Left renal cortex interstitium (tissue), 4 donors: ENCODE measurements at regions not wholly inside any gene's neighbourhood (a gene's known extent, or its start where the extent isn't known, plus 50 kb on each side); places are given as distances from the start of the nearest gene placed in this dataset.

Experiments
- DNase-seq, 4 donors: peaks; one replicate each; pipeline ENCODE4 v3.0.0-alpha.2; 2013; ENCODE audit warnings: low read depth in 4 of 4, low spot score in 2 of 4, missing footprints in 1 of 4

DNA sequence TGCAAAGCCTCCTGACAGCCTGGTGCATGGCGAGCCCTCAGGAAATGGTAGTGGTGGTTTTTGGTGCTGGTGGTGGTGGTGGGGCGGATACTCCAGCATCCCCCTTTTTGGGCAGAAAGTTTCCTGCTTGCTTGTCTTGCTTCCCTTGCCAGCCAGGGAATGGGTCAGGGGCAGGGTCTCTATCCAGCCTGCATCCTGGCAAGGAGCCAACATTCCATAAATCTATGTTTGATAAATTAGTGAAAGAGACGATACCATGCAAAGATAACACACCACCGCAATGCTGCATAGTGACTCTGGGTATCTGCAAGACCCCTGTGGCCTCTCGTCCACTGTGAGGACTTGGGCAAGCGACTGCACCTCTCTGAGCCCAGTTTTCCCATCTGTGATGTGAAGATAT, 246.2 kb downstream of the LRFN2 start:
- no peak for DNase-seq

DNA sequence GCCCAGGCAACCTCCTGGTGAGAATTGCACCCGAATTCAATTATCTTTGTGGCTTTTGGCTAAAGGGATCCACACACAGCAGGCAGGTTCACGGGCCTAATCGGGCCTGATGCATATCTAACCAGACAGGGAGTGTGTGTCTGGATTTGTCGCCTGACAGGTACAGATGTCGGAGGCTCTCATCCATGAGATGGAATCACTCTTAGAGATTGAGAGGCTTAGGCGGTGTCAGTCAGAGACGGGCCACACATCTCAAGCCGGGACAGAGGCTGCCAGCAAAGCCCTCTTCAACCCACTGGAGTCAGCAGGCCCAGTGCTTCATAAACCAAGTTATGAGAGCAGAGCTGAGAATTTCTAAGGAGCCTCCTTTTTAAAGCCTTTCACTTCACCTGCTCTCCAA, 247.0 kb downstream of the LRFN2 start:
- no peak for DNase-seq

DNA sequence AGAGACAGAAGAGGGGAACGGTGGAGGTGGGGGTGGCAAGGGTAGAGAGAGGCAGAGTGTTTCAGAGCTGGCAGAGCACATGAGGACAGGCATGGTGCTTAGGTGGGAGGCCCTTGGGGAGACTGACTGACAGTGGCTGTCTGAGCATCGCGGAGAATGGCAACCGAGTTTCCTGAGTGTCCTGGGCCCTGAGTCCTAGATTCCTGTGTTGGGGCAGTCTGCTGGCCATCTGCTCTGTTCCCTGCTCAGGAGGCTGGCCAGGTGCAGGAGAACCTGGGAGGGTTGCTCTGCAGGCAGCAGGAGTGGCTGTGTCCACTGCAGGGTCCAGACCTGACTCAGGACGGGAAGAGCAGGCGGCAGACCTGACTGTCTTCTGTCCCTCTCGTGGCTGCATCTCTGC, 248.9 kb downstream of the LRFN2 start:
- DNase-seq = no peak

DNA sequence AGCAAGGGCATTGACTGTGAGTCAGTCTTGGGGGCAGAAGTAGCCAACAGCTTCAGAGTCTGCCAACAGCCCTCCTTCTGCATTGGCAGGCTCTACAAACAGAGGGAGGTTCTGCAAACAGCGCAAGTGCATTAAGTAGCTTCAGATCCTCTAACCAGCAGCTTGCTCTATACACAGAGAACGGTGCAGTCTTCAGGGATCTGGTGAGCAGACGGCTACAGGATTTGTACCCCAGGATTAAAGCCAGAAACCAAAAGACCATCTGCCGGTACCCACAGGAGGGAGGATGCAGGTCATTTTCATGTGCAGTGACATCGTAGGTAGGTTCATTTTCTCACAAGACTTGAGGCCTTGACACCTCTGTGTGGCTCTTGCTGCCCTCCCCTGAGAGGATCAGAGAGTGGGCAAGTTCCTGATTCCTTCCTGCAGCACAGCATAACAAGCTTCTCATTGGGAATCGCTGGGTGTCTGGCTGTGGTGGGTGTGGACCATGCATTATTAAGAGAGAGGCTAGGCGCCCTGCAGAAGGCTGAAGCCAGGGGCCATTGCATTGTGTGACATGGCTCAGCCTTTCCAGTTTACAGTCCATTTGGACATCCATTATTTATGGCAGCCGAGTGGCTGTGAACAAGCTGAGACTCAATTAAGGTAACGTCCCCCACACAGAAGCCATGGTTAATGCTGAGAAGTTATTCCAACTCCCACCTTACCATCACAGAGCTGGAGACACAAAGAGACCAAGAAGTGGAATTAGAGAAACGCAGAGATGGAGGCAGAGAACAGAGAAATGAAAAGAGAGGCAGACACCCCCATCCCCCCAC, 250.0 kb downstream of the LRFN2 start:
- peak in 2 of 4 donors; percentile 11 to 38 for DNase-seq

DNA sequence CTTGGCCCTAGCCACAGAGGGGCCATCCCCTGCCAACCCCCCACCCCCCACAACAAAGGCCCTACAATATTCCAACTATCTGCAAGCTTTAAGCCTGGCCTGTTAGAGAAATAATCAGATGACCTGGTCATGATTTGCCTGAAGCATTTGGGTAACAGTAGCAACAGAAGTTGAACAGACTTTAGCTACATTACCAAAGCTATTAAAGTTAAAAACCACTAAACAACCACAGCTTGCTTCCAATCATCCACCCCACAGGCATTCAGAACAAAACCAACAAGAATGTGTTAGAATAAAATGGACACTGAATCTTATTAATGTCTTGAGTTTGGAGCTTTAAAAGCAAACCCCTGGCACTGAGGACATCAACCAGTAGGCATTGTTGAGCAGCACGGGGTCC, 250.9 kb downstream of the LRFN2 start:
- DNase-seq = no peak

DNA sequence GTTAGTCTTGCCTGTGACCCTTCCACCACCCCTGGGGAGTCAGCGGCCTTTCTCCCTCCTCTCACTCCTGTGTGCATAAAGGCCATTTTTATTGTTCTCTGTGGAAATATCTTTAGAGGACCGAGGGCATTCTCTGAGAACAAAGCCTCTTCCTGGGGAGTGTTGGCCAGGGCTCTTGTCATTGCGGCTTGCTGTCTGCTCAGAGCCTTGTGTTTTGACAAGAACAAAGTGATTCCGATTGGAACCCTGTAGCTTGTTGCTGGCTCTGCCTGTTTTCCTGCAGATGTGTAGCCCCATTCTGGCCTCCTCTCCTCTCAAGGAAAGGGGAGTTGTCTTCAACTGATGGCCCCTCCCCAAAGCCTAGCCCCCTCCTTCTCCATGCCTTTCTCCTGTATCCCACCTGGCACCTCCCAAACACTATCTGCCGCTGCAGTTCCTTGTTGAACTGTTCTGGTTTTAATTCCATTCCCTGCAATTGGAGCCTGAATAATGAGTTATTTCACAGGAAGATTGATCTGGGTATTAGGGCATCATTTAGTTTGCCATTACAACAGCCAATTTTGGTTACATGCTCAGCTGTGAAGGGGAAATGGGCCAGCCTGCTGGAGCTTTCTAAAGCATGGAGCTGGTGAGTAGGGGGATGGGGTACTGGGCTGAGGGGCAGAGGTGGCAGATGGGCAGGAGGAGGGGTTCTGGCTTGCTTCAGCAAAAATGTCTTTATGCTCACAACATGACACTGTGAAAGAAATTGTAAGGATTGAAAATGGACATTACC, 252.5 kb downstream of the LRFN2 start:
- DNase-seq = no peak

DNA sequence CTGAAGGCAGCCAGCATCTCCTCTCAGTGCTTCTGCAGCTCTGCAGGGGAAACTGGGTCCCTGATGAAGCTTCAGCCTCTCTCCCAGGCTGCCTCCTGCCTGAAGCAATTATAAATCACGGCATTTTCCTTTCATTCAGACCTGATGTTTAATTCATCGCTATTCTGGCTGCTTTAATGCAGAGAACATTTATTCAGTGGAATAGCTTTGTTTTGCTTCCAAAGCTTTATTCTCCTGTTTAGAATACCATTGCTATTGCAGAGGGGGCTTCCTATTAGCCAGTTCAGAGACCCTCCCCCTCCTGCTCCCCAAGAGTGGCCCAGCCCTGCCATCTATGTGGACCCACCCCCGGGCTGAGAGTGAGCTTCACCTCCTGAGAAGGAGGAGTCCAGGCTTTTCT, 255.6 kb downstream of the LRFN2 start:
- DNase-seq = no peak

DNA sequence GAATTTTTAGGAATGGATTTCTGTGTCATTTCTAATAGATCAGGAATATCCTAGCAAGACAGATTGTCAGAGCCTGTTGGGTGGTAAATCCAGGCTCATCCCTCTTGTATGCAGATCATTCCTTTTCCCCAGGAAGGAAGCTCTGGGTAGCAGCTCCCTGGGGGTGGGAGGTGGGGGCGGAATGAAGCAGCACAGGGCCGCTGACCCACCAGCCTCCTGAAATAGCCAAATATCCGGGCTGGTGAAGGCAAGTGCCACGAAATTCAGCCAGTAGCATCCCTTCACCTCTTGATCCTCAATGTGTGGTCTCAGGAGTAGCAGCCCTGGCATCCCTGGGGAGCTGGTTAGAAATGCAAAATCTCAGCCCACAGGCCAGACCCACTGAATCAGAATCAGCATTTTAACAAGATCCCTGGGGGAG, 256.9 kb downstream of the LRFN2 start:
- no peak for DNase-seq

DNA sequence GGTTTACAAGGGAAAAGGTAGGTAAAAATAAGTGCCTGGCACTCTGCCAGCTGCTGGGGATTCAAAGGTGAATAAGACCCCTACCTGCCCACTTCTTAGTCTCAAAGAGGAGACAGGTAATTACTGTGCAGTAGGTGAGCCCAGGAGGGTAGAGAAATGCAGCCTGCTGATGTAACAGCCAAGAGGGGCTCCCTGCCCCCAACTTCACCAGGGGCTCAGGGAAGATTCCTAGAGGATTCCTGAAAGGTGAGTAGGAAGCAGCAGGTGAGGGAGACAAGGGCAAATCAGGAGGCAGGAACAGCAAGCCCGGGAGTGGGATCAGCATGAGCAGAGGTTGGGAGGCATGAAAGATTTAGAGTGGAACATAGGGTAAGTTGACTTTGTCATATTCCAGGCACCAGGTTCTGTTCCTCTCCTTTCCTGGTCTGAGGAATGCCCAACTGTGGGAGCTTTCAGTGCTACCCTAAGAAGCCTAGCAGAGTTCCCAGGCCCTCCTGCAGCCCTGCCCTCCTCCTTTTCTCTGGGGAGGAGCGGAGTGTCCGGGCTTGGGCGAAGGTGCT, 258.1 kb downstream of the LRFN2 start:
- no peak for DNase-seq

DNA sequence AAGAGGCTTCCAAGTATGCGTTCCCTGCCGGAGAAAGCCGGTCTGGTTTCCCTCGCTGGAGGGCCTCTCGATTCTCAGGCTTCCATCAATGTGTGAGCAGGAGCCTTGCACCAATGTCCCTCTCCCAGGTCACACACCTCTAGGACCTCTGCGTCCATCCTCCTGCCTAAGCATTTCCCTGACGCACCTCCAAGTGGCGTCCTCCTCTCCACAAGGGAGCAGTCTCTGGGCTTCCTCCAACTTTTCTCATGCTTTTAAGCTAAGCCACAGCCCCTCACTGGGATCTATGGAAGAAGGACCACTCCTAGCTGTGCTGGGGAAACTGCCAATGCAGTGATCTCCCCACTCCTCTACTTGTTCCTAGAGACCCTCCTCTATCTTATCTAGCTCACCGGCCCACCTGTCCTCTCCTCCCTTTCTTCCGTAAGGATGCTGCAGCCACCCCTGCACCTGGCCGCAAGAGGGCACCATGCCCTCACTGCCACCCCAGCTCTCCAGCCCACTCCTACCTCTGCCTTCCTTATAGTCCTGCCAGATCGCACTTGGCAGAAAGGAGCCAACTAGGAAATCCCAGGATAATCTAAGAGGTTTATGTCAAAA, 258.7 kb downstream of the LRFN2 start:
- DNase-seq = no peak

DNA sequence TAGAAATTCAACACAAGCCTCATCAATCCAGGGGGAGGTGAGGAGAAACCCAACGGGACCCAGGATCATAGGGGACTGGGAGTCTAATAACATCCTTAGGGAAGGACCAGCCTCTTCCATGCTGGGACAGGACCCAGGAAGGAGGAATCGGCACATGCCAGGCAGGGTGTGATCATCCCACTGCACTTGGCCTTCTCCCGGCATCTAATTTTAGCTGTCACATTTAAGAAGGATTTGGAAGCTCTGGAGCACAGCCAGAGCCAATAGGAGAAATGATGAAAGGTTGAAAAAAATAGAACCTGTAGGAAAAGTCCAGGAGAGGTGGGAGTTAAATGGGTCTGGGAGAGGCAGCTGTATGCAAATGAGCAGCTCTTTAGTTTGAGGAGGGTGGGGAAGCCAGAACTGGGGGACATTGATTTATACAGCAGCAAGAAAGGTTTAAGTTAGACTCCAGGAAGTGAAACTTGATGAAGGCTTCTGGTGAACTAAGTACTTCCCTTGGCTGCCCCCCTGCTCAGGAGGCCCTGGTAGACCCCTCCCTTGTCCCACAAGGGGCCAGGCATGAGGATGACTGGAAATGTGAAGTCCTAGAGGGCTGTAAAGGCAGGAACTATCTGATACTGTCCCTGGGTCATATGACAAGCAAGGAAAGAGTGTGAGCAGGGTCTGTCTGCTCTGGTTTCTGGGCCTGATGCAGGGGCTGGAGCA, 260.3 kb downstream of the LRFN2 start:
- DNase-seq = no peak

DNA sequence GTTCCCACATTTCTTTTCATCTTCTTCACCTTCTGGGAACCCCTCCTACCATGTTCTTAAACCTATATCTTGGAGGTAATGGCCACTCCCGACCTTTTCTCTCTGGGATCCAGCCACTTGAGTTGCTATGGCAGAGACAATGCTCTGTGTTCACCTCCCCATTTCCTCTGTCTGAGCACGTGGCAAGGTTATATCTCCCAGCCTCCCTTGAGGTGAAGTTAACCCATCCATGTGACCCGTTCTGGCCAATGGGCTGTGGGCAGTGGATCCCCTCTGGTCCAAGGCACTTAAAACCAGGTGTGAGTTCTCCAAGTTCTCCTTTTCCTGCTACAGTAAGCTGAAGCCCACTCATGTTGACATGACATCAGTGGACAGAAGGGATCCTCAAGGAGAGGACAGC, 261.4 kb downstream of the LRFN2 start:
- DNase-seq = no peak

DNA sequence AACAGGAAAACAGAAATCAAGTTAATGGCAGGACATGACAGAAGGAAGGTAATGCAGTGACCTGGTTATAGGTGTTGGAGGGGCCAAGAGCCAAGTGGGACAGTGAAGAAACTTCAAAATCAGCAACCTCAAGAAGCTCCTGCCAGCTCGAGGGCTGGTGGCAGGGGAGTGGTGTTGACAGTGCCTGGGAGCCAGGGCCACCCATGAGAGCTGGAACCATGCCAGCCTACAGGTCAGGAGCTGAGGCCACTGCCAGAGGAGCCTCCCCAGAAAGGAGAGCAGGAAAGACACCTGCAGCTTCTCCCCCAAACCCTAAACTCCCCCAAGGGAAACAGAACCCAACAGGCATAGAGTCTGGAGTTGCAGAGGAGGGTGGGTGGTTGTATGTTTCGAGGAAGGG, 262.1 kb downstream of the LRFN2 start:
- no peak for DNase-seq

DNA sequence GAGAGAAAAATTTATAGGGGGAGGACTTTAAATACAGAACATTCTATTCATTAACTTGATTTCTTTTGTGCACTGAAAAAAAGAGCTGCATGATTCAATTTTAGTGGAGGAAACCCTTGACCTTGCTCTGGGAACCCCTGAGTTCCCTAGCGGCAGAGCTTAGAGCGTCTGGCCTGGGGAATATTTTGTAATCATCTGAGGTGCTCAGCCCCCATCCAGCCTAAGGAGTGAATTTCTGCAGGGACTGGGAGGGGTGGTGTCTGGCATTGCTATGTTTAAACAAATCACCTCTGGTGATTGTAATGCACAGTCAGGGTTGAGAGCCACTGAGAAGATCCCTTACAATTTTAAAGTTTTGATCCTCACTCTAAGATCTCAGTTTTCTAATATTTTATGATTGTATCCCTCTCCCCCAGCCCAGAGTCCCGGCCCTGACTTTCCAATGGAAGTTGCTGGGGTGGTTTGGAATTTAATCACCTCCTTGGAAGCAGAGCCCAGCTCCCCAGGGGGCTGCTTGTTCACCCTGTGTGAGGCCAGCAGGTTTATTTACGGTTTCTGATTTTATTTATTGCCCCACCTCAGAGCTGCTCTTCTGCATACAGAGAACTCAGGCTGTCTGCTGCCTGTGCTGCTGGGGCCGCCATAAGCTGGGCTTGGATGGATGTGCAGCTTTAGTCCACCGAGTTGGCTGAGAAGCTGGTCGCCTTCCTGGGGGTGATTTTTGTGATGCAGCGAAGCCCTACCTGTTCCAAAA, 263.1 kb downstream of the LRFN2 start:
- no peak for DNase-seq

DNA sequence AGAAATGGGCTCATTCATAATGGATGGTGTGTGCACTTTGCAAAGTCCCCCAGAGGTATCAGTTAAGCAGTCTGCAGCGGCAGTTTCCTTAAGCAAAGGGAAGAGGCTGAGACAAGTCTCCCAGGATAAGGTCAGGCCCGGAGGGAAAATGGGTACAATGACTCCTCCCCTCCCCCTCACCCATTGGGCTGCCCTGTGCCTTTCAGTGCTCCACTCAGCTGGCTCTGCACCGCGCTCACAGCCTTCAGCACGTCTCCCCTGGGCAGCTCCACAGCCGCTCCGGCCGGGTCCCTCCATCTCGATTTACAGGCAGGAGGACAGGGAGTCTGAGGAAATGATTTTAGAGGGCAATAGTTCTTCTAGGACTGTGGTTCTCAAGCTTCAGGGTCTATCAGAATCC, 264.8 kb downstream of the LRFN2 start:
- DNase-seq = no peak

DNA sequence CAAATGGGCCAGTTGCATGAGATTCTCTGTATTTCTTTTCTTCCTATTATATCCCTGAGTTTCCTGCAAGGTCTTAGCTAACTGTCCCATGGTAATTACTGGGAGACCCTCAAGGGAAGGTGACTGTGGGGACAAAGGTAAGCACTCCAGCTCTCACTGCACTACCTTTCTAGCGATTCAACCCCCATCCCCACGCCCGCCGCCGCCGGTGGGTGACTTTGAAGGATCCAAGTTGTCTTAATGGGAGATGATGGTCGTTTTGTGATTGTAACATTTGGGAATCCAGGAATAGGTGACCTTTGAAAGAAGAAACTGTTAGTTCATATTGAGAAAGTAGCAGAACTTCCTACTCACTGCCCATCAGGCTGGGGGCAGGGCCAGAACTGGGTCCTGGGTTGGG, 265.5 kb downstream of the LRFN2 start:
- DNase-seq = no peak

DNA sequence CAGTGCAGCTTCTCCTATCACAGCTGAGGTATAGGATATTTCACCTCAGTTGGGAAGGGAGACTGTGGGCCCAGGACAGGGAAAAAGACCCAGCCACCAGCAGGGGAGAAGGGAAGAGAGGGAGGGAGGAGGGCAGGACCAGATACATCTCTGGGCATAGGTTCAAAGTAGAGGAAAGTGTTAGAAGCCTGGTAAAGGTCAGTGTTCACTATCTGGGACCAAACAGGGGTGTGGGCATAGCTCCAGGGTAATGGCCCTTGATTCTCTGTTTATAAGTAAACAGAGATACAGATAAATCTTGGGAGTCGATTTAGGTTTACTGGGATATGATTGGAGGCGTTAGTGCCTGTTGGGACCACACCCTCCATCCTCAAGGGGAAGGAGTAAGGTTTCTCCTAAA, 266.2 kb downstream of the LRFN2 start:
- DNase-seq = no peak

DNA sequence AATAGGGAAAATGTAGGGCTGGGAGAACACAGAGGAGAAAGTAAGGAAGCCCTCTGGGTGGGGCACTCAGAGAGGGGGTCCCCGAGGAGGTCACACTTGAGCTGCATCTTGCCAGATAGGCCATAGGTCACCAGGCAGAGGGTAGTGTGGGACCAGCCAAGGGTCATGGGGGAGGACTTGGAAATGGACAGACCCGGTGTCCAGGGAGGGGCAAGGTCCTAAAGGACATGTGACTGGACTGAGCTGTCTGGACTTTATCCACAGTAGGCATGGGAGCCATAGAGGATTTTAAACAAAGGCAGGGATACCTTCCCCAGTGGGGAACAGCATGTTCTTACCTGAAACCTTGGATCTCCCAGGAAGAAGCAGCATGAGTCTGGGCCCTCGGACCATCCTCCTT, 266.7 kb downstream of the LRFN2 start:
- DNase-seq = no peak

DNA sequence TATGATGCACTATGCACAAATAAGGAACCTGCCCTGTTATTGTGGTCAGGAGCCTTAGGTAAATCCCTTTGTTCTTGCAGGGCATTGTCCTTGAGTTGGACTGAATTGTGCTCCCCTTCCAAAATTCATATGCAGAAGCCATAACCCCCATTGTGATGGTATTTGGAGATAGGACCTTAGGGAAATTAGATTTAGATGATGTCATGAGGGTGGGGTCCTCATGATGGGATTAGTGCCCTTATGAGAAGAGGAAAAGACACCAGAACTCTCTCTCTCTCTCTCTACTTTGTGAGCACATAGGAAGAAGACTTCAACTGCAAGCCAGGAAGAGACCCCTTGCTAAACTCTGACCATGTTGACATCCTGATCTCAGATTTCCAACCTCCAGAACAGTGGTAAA, 268.0 kb downstream of the LRFN2 start:
- DNase-seq = no peak

DNA sequence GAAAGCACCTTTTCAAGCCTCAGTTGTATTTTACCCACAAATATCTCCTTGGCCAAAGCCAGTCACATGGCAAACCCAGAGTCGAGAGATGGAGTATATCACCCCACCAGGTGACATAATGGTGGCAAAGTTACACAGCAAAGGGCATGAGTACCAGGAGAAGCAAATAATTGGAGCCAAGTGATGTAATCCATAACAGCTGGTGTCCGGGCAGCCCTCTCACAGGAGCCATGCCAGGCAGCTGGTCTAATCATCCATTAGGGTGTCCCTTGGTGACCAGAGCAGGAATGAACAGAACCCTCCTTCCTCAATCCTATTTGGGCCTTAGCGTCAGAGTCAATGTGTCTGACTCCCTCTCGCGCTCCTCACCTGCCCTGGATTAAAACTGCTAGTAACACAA, 272.1 kb downstream of the LRFN2 start:
- no peak for DNase-seq
